ENCODE measurements at regions not wholly inside any gene's neighbourhood (a gene's known extent, or its start where the extent isn't known, plus 50 kb on each side); places are given as distances from the start of the nearest gene placed in this dataset.
"Not testable (repeated sequence)": the region's sequence is repeated elsewhere in the genome, so short reads cannot be mapped to it uniquely, and the experiment has no call there.

DNA sequence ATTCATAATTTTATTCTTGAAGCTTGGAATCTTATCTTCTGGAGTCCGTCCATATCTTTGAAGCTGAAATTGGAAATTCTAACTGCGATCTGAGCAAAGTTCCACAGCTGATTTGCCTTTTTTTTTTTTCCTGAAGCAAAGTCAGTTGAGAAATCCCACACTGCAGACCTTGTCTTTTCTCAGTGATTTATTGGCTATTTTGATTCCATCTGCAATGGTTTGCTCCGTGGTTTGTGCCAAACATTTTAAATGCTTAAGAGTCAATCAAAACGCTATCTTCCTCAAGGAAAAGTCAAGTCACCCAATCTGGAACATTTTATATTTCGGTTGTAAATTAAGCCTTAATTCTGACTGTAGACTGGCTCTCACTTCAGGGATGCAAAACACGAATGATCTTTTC is 88.2 kb upstream of the GRIK1 start:
- no peak for DNase-seq
- Mint-ChIP-seq H3K9me3 (peaks cover 45% of the 10 kb centered on the region), H3K27me3 (ENCODE audit: insufficient read depth) (no peaks in the 10 kb centered on the region; the same call in 1 of the 2 replicates), H3K4me3 (no peak overlapping the region), H3K4me1 (ENCODE audit: low read depth) (no peaks in the 10 kb centered on the region), H3K36me3 (ENCODE audit: low read depth) (no peaks in the 10 kb centered on the region), H3K27ac (no peak overlapping the region)
- TF ChIP-seq, protein P1, sequence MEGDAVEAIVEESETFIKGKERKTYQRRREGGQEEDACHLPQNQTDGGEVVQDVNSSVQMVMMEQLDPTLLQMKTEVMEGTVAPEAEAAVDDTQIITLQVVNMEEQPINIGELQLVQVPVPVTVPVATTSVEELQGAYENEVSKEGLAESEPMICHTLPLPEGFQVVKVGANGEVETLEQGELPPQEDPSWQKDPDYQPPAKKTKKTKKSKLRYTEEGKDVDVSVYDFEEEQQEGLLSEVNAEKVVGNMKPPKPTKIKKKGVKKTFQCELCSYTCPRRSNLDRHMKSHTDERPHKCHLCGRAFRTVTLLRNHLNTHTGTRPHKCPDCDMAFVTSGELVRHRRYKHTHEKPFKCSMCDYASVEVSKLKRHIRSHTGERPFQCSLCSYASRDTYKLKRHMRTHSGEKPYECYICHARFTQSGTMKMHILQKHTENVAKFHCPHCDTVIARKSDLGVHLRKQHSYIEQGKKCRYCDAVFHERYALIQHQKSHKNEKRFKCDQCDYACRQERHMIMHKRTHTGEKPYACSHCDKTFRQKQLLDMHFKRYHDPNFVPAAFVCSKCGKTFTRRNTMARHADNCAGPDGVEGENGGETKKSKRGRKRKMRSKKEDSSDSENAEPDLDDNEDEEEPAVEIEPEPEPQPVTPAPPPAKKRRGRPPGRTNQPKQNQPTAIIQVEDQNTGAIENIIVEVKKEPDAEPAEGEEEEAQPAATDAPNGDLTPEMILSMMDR (IDR thresholded peaks at IDR 0.05): no peak

DNA sequence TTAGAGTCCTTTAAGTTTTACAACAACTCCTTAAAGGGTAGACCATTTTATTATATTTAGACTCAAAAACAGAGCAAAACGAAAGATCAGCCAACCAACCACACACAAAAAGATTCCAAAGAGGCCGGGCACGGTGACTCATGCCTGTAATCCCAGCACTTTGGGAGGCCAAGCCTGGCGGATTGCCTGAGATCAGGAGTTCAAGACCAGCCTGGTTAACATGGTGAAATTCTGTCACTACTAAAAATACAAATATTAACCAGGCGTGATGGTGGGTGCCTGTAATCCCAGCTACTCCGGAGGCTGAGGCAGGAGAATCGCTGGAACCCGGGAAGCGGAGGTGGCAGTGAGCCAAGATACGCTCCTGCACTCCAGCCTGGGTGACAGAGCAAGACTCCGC is 83.3 kb upstream of the GRIK1 start:
- H3K27me3 Mint-ChIP-seq (ENCODE audit: insufficient read depth); H3K4me1 Mint-ChIP-seq (ENCODE audit: low read depth); H3K36me3 Mint-ChIP-seq (ENCODE audit: low read depth); DNase-seq; H3K4me3 Mint-ChIP-seq; H3K27ac Mint-ChIP-seq: not testable (repeated sequence)
- H3K9me3 Mint-ChIP-seq: peaks cover 52% of the 10 kb centered on the region

DNA sequence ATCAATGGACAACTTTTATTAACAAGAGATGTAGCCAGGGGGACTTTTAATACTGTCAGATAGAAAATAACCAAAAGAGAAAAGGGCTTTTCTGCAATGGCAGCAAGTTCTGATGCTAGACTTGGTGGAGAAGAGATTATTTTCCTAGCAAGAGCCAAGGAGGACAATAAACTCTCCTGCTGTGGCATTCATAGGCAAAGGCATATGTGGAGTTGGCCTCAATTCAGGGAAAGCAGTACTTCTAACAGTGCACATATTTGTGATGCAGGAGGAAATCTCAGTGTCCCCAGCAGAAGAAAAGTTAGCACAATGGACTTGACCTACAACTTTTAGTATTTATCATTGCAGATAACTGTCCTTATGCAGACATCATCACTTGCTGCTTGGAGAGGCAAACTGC is 75.1 kb upstream of the GRIK1 start:
- TF ChIP-seq, protein P1 (IDR thresholded peaks at IDR 0.05): no peak
- H3K27ac Mint-ChIP-seq: no peak overlapping the region
- H3K36me3 Mint-ChIP-seq (ENCODE audit: low read depth): no peaks in the 10 kb centered on the region; the same call in 1 of the 2 replicates
- no peaks in the 10 kb centered on the region for H3K4me1 Mint-ChIP-seq (ENCODE audit: low read depth)
- H3K4me3 Mint-ChIP-seq: no peak overlapping the region
- no peak for DNase-seq
- peaks cover 2% of the 10 kb centered on the region; the same call in 1 of the 2 replicates for H3K27me3 Mint-ChIP-seq (ENCODE audit: insufficient read depth)
- peaks cover 57% of the 10 kb centered on the region for H3K9me3 Mint-ChIP-seq

DNA sequence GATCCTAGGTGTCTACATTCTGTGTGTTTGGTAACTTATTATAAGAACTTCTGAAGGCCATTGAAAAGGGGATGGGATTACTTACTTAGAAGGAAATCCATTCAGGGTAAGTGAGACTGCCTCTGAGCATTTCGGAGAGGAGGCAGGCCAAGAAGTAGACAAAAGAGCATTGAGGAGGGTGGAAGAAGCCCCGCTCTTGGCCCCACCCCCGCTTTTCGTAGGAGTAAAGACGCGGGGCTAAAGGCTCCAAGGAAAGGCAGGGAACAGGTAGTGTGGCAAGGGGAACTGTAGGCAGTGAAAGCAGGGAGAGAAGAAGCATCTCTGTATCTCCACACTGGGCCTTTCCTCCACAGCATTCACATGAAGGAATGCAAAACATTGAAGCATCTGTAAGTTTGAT is 51.8 kb upstream of the GRIK1 start:
- no peak overlapping the region for H3K4me3 Mint-ChIP-seq
- TF ChIP-seq, protein P1 (IDR thresholded peaks at IDR 0.05): no peak
- DNase-seq: no peak
- H3K27me3 Mint-ChIP-seq (ENCODE audit: insufficient read depth): no peaks in the 10 kb centered on the region
- no peaks in the 10 kb centered on the region for H3K36me3 Mint-ChIP-seq (ENCODE audit: low read depth)
- no peaks in the 10 kb centered on the region for H3K4me1 Mint-ChIP-seq (ENCODE audit: low read depth)
- H3K27ac Mint-ChIP-seq: no peak overlapping the region
- peaks cover 72% of the 10 kb centered on the region for H3K9me3 Mint-ChIP-seq

DNA sequence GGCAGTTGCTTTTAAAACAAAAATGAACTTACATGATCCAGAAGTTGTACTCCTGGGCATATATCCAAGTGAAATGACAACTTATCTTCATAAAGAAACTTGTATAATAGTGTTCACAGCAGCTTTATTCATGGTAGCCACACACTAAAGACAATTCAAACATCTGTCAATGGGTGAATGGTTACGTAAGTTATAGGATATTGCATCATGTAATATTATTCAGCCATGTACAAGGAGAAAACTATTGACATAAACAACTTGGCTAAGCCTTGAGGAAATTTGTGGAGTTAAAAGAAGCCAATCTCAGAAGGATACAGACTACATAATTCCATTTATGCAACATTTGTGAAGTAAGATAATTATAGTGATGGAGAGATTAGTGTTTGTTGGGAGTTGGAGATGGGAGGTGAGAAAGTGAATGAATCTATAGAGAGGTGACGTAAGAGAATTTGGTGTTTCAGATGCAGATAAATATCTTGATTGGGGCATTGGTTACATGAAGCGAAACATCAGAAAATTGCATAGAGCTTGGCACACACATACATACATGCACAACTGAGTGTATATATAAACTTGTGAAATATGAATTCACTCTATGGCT is 49.9 kb upstream of the GRIK1 start:
- no peak for DNase-seq
- TF ChIP-seq, protein P1 (IDR thresholded peaks at IDR 0.05): no peak
- Mint-ChIP-seq H3K9me3 (peaks cover 74% of the 10 kb centered on the region), H3K27me3 (ENCODE audit: insufficient read depth) (no peaks in the 10 kb centered on the region), H3K27ac (no peak overlapping the region), H3K36me3 (ENCODE audit: low read depth) (no peaks in the 10 kb centered on the region), H3K4me3 (no peak overlapping the region), H3K4me1 (ENCODE audit: low read depth) (no peaks in the 10 kb centered on the region)

All from HFFc6 (cell line).